K562 (cell line): ENCODE measurements at regions not wholly inside any gene's neighbourhood (a gene's known extent, or its start where the extent isn't known, plus 50 kb on each side); places are given as distances from the start of the nearest gene placed in this dataset.

Source experiments
- CTCFL ChIP-seq: IDR thresholded peaks from 2 replicates; pipeline ENCODE4 v1.6.1; 2011; ENCODE audit warnings: borderline replicate concordance, low read depth, mild to moderate bottlenecking, moderate library complexity, low read length; ENCODE audit not compliant: insufficient read depth, poor library complexity, severe bottlenecking
- DMBX1 ChIP-seq: fragments of 250-450 bp; sonication (Bioruptor Pico); IDR thresholded peaks from 2 replicates; pipeline ENCODE4 v1.8.0; 2022; ENCODE audit warnings: inconsistent platforms, mild to moderate bottlenecking, moderate library complexity, borderline replicate concordance
- HMGXB4 ChIP-seq: sonication (generic); formaldehyde crosslinking; IDR thresholded peaks from 2 replicates; pipeline ENCODE4 v1.8.1; 2023; ENCODE audit warnings: mild to moderate bottlenecking, missing genetic modification reagents
- KDM4B ChIP-seq, 2 experiments: fragments of 450-650 bp in 1 of 2; sonication (generic) in 1 of 2; IDR thresholded peaks; 2 replicates each; pipeline ENCODE4 v1.6.1; 2016 to 2017; ENCODE audit warnings: borderline replicate concordance in 2 of 2, antibody characterized with exemption in 1 of 2, low read depth in 1 of 2, mild to moderate bottlenecking in 1 of 2
- MAX ChIP-seq: sonication (generic); formaldehyde crosslinking; IDR thresholded peaks from 2 replicates; pipeline ENCODE4 v1.9.0; 2022; ENCODE audit warnings: mild to moderate bottlenecking, missing genetic modification reagents
- MNT ChIP-seq, 2 experiments: fragments of 450-650 bp; conservative IDR thresholded peaks; 2 replicates each; pipeline ENCODE4 v1.6.1; 2017; ENCODE audit warnings: mild to moderate bottlenecking in 2 of 2, moderate library complexity in 2 of 2
- MTA2 ChIP-seq: fragments of 450-650 bp; IDR thresholded peaks from 2 replicates; pipeline ENCODE4 v1.6.1; 2016; ENCODE audit warnings: low read depth
- RBM15 ChIP-seq: fragments of 200-400 bp; formaldehyde crosslinking; IDR thresholded peaks from 2 replicates; pipeline ENCODE4 v1.6.1; 2018; ENCODE audit warnings: mild to moderate bottlenecking, low read length, moderate library complexity; ENCODE audit not compliant: insufficient read depth
- STAG1 ChIP-seq: sonication (generic); formaldehyde crosslinking; IDR thresholded peaks from 2 replicates; pipeline ENCODE4 v1.5.0; 2020; ENCODE audit warnings: missing genetic modification reagents, borderline replicate concordance
- ZBTB11 ChIP-seq, 3 experiments: fragments of 200-800 bp in 1 of 3; fragments of 250-450 bp in 1 of 3; fragments of 450-650 bp in 1 of 3; sonication (Bioruptor Pico) in 1 of 3; sonication (Bioruptor generic) in 1 of 3; formaldehyde crosslinking in 1 of 3; IDR thresholded peaks; 2 replicates each; pipeline versions ENCODE4 v1.6.1 to v1.8.0; 2016 to 2022; ENCODE audit warnings: mild to moderate bottlenecking in 2 of 3, missing genetic modification characterization in 2 of 3, missing compliant biosample characterization in 1 of 3, moderate library complexity in 1 of 3
- ZNF830 ChIP-seq: fragments of 250-450 bp; sonication (Bioruptor Pico); IDR thresholded peaks from 2 replicates; pipeline ENCODE4 v1.5.0; 2021; ENCODE audit warnings: mild to moderate bottlenecking
- TF ChIP-seq, protein P1 (sequence below): sonication (generic); formaldehyde crosslinking; IDR thresholded peaks from 2 replicates; pipeline ENCODE4 v1.8.1; 2022; ENCODE audit warnings: missing genetic modification reagents

- TF ChIP-seq HMGXB4 (CRISPR knock-in tag) (no peak), CTCFL (no peak), DMBX1 (CRISPR knock-in tag) (no peak), MTA2 (no peak), STAG1 (CRISPR knock-in tag) (peak; percentile 6; the same call in 1 of the 2 replicates), MAX (CRISPR knock-in tag) (0 out of 2 replicates have a peak, but pooled peaks have one; percentile 10), KDM4B (IDR thresholded peaks at IDR 0.05; ENCODE audit: borderline replicate concordance in 2 of 2, low read depth in 1 of 2) (no peak), ZNF830 (CRISPR knock-in tag) (no peak), RBM15 (no peak), MNT (conservative IDR thresholded peaks at IDR 0.05) (no peak), ZBTB11 (CRISPR knock-in tag; IDR thresholded peaks at IDR 0.05) (peak in 2 of 3 experiments; percentile 15 to 34; a peak in 1 of 6 replicates)
- TF ChIP-seq, protein P1, sequence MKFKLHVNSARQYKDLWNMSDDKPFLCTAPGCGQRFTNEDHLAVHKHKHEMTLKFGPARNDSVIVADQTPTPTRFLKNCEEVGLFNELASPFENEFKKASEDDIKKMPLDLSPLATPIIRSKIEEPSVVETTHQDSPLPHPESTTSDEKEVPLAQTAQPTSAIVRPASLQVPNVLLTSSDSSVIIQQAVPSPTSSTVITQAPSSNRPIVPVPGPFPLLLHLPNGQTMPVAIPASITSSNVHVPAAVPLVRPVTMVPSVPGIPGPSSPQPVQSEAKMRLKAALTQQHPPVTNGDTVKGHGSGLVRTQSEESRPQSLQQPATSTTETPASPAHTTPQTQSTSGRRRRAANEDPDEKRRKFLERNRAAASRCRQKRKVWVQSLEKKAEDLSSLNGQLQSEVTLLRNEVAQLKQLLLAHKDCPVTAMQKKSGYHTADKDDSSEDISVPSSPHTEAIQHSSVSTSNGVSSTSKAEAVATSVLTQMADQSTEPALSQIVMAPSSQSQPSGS (CRISPR knock-in tag) = no peak
Measured at GRCh38 chr16:85349365-85350145, 237.3 kb upstream of the CIBAR2 start (continued).
